GM19324 (cell line): ENCODE measurements at regions not wholly inside any gene's neighbourhood (a gene's known extent, or its start where the extent isn't known, plus 50 kb on each side); places are given as distances from the start of the nearest gene placed in this dataset.

Experiments
- ATAC-seq: cut with Tn5 transposase; IDR thresholded peaks from one replicate; pipeline ENCODE4 v1.9.1; 2021; ENCODE audit warnings: mild to moderate bottlenecking, moderate library complexity; ENCODE audit not compliant: unreplicated experiment, low FRiP score

DNA sequence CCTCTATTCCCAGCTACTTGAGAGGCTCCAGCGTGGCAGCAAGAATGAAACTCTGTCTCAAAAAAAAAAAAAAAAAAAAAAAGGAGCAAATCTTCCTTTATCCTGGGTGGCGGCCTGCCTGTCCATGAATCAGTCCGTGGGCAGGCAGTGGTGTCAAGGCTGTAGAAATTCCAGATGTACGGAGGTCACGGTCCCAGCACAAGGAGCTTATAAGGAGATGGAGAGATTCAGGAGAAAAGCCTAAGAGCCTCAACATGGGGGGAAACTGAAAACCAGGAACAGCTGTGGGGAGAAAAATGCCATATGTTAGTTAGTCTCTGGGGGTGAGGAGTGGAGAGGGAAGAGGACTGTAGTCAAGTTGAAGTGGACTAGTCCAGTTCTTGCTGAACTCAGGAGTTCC, 130.5 kb upstream of the CRY1 start:
- ATAC-seq, result no peak

DNA sequence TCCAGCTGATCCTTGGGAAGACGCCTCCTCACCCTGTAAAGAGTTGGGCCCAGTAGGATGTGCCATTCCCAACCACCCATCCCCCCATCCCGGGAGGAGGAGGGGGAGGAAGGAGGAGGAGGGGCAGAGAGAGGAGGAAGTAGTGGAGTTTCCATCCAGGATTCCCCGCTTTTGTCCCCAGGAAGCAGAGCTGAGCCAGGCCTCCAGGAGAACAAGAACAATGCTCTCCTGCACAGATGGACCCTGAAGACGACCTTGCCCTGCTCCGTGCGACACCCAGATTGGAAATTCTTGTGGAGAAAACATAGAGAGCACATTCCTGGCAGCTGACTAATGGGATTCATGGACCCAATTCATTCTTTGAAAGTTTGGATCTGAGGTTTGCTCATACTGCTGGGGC, 132.3 kb upstream of the CRY1 start:
- no peak for ATAC-seq

DNA sequence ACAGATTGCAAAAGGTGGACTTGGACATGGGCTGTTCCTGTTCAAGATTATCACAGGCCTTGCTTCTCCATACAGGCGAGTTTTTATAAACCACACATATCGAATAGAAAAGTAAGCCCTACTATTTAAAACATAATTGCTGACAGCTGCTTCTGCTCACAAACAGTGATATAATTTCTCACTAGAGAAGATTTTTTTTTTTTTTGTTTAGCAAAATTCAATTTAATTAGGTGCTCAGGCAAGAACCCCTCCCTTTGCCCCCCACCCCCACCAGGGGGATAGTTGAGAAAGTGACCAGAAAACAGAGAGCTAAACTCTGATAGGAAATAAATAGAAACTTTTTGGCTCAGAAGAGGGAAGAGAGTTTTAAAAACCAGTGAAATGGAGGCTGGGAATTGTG, 132.8 kb upstream of the CRY1 start:
- ATAC-seq, result no peak

DNA sequence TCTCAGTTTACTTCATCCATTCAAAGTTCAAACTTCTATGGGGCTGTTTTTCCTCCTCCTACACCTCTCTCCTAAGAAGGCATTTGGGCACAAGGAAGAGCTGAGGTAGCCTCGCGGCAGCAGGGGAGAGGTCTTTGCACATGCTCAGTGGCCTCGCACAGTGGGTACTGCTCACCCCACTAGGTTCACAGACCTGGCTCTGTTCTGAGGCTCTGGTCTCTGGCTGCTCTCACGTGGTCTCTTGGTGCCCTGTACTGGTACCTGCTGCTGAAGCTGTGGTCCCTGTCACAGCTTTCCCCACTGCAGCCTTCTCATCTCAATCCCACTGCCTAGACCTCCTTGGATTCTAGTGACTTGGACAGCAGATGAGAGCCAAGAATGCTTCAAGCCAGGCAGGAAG, 134.7 kb upstream of the CRY1 start:
- ATAC-seq, result no peak

DNA sequence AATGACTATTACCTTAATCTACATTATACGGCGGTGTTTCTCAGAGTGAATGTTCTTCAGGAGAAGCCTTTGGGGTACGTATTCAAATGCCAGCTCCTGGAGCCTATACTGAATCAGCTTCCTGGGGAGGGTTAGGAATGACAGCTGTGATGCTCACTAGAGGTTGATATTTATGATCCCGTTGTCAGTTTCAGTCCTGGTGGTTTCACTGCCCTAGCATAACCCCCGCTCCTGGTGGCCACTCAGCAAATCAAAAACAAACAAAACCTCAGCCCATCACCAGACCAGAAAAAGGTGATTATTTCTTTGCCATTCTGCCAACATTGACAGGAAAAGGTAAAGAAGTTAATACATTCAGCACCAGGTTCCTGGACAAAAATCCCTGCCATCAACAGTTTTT, 136.5 kb upstream of the CRY1 start:
- ATAC-seq, result no peak

DNA sequence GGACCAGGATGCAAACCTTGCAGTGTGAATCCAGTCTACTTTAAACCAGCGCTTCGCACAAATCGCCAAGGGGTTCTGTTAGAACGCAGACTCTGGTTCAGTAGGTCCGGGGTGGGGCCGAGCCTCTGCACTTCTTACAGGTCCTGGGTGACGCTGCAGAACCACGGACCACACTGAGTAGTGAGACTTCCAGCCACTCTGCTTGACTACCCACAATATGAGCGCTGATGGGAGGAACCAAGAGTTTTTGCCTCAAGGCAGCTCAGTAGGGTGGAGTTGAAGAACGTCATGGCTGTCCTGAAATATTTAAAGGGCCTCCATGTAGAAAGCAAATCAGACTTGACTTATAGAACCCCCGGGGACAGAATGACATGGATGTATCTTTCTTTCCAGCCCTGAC, 138.0 kb upstream of the CRY1 start:
- ATAC-seq, result no peak

DNA sequence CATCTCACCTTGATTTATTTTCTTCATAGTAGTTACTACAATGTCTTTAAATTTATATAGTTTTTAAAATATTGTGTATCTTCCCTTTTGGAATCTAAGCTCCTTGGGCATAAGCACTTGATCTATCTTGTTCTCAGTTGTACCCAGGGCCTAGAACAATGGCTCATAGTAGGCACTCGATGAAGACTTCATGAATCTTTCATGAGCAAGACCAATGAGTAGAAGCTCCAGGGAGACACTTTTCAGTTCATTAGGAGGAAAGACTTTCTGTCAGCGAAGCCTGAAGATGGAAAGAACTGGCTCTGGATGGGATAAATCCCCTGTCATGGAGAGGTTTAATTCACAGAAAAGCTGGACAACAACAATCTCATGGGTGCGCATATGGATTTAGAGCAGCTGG, 140.2 kb upstream of the CRY1 start:
- no peak for ATAC-seq

DNA sequence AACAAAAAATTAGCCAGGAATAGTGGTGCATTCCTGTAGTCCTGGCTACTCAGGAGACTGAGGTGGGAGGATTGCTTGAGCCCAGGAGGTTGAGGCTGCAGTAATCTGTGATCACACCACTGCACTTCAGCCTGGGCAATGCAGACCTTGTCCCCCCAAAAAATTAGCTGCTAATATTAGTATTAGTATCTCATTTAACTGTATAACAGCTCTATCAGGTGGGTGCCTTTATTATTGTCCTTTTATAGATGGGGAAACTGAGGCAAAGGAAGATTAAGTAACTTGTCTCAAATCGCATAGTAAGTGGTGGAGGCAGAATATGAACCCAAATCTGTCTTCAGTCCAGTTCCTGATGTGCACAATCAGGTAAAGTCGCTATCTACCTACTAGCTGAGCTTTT, 142.3 kb upstream of the CRY1 start:
- no peak for ATAC-seq

DNA sequence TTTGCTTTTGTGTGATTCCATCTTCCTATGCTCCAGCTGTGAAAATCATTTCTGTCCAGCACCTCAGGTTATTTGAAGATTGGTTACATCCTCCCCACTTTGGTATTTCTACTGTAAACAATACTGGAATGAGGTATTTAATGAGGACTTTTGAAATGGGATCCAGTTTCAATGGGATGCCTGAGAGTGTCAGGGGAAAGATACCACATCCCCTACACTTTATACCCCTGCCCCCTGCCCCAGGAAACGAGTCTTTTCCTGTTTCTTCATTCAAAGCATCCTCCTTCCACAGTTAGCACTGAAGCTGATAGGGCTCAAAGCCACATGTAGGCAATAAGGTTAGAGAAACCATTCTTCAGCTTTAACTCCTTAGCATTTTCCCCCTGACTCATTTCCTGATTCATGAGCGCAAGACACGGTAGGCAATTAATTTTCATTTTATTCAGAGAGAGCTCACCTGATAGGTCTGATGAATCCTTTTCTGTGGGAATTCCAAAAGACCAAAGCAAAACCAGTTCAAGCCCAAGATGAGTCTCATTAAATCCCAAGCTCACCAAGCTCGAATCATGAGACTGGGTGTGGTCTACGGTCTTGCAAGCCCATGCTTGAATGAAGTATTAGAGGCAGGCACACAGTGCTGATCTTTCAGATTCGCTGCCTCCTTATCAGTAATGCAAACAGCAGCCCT, 143.6 kb upstream of the CRY1 start:
- ATAC-seq, result no peak

DNA sequence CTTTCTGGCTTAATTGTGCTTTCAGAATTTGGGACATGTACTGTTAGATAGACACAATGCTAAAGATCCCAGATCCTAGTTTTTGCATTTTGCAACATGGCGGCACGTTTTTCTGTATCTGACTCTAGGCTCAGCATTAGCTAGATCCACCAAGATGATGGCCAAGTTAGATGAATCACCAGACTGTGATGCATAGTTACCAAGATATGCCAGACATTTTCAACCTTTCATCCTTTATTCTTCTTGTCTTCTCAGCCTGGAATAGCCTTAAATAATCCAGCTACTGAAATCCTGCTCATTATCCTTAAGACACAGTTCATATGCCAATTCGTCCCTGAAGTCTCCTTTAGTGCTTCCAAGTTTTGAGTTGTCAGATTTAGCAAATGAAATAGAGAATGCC, 144.9 kb upstream of the CRY1 start:
- ATAC-seq, result no peak

DNA sequence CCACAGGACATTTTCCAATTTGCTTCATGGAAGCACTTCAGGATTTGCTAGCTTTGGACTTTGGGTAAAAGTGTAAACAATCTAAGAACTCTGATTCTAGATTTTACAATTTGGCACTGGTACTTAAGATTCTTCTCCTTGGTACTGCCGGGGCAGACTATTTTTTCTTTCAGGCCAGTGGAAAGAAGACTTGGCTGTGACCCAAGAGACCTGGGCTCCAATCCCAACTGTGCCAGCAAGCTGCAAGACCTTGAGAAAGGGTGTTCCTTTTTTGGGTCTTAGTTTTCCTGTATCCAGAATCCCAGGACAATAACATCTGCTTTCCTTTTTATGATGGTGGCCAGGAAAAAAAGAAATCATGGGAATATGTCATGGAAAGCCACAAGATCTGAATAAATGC, 148.1 kb upstream of the CRY1 start:
- no peak for ATAC-seq

DNA sequence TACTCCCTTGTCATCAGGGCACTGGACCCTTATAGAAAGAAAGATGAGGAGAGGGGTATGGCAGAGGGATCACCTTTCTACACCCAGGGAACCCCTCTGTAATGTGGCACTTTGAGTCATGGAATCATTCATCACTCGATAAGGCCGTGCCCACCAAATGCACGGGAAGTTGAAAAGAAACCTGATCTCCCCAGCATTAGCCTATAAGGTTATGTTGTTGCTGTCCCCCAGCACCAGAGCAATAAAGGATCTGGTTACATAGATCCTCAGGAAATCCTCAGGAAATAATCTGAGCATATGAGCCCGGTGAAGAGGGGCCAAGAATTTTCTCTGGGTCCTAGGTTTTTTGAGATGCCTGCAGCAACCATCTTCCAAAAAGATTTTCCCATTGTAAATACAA, 148.8 kb upstream of the CRY1 start:
- no peak for ATAC-seq

DNA sequence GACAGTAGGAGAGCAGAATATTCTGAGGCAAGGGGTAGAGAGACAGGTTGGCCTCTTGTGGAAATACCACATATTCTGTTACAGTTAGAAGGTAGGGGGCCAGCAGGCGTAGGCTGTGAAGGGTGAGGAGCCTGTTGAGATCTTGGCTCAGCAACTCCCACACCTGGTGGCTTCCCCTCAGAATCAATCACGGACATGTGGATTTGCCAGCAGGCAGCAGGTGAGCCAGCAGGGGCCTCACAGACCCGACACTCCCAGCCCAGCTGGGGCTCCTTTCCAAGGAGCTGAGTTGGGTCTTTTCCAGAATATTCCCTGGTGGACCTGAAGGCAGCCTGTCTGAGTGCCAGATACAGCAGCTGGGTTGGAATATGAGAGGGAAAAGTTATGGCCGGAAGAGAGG, 150.0 kb upstream of the CRY1 start:
- no peak for ATAC-seq

DNA sequence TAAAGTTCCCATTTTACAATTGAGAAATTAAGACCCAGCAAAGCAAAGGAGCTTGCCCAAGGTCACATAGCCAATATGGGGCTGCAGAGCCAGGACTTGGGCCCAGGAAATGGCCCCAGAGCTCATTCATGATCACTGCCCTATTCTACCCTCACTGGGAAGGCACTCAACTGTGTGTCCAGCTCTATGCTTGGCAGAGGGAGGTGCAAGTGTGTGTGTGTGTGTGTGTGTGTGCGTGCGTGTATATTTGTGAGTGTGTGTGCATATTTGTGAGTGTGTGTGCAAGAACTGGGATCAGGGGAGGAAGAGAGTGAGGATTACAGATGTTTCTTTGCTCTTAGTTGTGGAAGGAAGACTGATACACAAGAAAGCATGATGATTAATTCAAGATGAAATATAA, 151.2 kb upstream of the CRY1 start:
- no peak for ATAC-seq

DNA sequence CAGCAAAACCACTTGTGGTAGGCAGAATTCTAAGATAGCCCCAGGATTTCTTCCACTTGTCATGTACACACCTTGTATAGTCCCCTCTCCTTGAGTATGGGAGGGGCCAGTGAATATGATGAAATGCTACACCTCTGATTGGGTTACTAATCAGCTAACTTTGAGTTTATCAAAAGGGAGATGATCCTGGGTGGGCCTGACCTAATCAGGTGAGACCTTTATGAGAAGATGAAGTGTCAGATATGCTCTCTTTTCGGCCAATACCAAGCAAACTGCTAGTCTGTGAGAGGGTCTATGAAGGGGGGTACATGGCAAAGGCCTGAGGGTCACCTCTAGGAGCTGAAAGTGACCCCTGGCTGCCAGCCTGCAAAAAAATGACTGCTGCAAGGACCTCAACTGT, 154.3 kb upstream of the CRY1 start:
- no peak for ATAC-seq

DNA sequence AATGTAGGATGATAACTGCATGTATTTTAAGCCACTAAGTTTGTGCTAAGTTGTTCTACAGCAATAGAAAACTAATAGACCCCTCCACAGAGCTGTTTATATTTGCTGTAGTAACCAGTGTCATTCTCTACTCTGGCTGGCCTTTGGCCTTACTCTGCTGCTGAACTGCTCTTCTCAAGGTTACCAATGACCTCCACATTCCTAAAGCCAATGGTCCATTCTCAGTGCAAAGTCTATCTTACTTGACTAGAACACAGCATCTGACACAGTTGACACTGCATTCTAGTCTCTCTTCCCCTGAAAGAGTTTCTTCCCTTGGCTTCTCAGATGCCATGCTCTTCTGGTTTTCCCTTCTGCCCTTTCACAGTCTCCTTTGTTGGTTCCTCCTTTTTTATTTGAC, 154.8 kb upstream of the CRY1 start:
- ATAC-seq, result no peak

DNA sequence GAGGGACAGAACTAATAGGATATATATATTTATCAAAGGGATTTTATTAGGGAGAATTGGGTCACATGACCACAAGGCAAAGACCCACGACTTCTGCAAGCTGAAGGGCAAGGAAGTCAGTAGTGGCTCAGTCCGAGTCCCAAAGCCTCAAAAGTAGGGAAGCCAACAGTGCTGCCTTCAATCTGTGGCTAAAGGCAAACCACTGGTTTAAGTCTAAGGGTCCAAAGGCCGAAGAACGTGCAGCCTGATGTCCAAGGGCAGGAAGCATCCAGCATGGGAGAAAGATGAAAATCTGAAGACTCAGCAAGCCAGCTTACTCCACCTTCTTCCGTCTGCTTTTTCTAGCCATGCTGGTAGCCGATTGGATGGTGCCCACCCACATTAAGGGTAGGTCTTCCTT, 157.9 kb upstream of the CRY1 start:
- ATAC-seq, result no peak

DNA sequence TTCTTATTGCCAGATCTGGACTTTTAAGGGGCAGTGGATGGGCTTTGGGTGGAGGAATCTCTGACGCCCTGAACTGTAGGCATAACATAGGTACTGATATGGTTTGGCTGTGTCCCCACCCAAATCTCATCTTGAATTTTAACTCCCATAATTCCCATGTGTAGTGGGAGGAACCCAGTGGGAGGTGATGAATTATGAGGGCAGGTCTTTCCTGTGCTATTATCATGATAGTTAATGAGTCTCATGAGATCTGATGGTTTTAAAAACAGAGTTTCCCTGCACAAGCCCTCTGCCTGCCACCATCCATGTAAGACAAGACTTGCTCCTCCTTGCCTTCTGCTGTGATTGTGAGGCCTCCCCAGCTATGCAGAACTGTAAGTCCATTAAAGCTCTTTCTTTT, 160.0 kb upstream of the CRY1 start:
- ATAC-seq, result no peak

DNA sequence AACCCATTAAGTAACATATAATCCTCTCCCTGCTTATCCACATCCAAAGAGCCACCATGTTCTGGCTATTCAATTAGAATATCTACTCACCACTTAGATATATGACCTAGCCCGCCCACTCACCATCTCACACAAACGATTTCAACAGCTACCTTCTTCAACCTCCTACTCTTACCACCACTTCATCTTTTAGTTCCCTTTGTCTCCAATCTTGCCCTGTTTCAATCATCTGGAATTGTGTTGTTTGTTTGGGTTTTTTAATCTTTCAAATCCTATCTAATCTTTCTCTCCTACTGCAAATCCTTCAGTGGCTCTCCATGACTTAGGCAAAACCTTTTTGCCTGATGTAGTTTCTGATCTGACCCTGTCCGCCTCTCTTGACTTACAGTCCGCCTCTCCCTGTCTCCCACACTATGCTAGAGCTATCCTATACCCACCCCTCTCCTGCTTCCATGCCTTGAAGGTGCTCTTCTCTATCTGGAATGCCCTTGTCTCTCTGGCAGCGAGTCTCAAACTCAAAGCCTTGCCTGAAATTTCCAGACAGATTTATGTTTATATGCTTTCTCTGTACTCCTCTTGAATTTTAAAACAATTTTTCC, 161.0 kb upstream of the CRY1 start:
- no peak for ATAC-seq

DNA sequence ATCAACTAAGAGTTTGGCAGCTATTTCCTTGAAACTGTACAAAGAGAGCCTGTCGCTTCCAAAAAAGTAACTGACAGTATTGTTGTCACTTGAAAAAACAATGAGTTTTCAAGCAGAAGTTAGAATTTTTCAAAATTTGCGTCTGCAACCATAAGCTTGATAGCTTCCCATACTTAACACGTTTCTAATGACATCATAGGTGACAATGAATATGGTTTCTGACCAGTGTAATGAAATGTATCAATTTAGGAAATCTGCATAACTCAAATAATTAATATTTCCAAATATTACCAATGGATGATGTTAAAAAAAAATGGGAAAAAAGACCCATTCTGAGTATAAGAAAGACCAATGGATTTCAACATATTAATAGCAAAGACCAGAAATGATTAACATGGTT, 165.4 kb upstream of the CRY1 start:
- no peak for ATAC-seq

DNA sequence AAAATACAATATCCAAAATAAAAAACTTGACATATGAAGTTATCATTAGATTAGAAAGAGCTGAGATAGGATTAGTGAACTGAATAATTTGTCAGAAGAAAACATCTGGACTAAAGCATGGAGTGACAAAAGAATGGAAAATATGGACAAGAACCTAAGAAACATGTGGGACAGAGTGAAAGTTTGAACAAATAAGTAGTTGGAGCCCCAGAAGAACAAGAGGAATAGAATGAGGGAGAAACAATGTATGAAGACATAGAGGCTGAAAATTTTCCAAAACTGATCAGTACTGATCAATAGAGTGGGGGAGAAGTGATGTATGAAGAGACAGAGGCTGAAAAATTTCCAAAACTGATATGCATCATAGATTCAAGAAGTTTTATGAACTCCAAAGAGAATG, 170.6 kb upstream of the CRY1 start:
- no peak for ATAC-seq

DNA sequence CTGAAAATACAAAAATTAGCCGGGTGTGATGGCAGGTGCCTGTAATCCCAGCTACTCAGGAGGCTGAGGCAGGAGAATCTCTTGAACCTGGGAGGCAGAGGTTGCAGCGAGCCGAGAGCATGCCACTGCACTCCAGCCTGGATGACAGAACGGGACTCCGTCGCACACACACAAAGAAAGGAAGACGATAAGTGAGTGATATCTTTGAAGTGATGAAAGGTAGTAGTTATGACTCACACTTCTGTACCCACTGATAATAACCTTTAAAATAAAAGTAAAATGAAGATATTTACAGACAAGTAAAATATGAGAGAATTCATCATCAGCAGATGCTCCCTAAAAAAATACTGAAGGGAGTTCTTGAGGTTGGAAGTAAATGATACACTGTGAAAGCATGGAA, 171.3 kb upstream of the CRY1 start:
- ATAC-seq, result no peak

DNA sequence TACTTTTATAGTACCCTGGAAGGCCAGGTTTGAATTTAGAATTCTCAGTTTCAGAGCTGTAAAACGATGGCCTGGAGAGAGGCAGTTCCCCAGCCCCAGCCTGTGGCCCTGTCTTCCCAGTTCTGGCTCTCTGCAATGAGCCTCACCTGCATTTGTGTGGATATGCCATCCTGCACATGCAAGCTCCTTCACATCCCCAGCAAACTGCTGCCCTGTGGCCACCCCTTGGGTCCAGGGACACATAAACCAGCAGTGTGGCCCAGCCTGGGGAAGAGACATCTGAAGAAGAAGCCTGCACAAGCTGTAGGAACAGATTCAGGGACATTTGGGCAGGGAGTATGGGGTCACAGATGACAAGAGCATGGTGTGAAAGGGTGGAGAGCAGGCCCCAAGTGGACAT, 174.3 kb upstream of the CRY1 start:
- no peak for ATAC-seq
